ENCODE measurements at regions not wholly inside any gene's neighbourhood (a gene's known extent, or its start where the extent isn't known, plus 50 kb on each side); places are given as distances from the start of the nearest gene placed in this dataset.

DNA sequence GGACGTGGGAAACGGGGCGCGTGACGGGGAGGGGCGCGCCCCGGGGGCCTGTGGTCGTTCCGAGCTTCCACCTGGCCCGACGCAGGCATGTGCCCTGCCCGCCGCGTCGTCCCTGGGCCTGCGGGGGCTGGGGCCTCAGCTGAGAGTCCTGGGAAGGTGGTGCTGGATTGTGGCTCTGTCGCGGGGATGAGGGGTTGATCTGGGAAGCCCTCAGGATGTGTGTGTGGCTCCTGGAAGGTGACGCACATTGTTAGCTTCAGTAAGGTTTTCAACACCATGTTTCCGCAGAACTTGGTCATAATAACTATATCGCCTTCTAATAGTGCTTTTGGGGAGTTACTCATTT, 589.1 kb downstream of the MTRR start:
- TF ChIP-seq, protein P1, sequence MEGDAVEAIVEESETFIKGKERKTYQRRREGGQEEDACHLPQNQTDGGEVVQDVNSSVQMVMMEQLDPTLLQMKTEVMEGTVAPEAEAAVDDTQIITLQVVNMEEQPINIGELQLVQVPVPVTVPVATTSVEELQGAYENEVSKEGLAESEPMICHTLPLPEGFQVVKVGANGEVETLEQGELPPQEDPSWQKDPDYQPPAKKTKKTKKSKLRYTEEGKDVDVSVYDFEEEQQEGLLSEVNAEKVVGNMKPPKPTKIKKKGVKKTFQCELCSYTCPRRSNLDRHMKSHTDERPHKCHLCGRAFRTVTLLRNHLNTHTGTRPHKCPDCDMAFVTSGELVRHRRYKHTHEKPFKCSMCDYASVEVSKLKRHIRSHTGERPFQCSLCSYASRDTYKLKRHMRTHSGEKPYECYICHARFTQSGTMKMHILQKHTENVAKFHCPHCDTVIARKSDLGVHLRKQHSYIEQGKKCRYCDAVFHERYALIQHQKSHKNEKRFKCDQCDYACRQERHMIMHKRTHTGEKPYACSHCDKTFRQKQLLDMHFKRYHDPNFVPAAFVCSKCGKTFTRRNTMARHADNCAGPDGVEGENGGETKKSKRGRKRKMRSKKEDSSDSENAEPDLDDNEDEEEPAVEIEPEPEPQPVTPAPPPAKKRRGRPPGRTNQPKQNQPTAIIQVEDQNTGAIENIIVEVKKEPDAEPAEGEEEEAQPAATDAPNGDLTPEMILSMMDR (IDR thresholded peaks at IDR 0.05; ENCODE audit: poor library complexity) = no peak
- TF ChIP-seq EZH2 (IDR thresholded peaks at IDR 0.05; ENCODE audit: borderline replicate concordance) = no peak
